RCC 7860 (cell line): ENCODE measurements at regions not wholly inside any gene's neighbourhood (a gene's known extent, or its start where the extent isn't known, plus 50 kb on each side); places are given as distances from the start of the nearest gene placed in this dataset.
"Not testable (repeated sequence)": the region's sequence is repeated elsewhere in the genome, so short reads cannot be mapped to it uniquely, and the experiment has no call there.

Source experiments
- DNase-seq: peaks from one replicate; pipeline ENCODE4 v3.0.0-alpha.2; 2015; ENCODE audit warnings: low spot score
- FAIRE-seq: peaks from 2 replicates; lab custom pipeline; 2012; peaks lifted over from hg19 to GRCh38; lab: Jason Lieb, UNC

- DNase-seq (no peak), FAIRE-seq (no peak)
Observed at GRCh38 chr9:108033976-108034964, 544.7 kb upstream of the KLF4 start.

- not testable (repeated sequence) for DNase-seq, FAIRE-seq
Observed at GRCh38 chr9:108032079-108032478, 542.5 kb upstream of the KLF4 start.

- FAIRE-seq = not testable (repeated sequence)
Observed at GRCh38 chr9:108031221-108031620, 541.7 kb upstream of the KLF4 start.

GRCh38 chr9:108026718-108027117, 537.1 kb upstream of the KLF4 start:
- not testable (repeated sequence) for DNase-seq, FAIRE-seq

More at GRCh38 chr9:108031221-108031620, 541.7 kb upstream of the KLF4 start:
- not testable (repeated sequence) for DNase-seq

GRCh38 chr9:108024604-108025003, 535.0 kb upstream of the KLF4 start:
- DNase-seq (no peak), FAIRE-seq (no peak)

GRCh38 chr9:108022246-108022935, 532.8 kb upstream of the KLF4 start:
- DNase-seq = no peak
- FAIRE-seq = no peak

GRCh38 chr9:108021096-108021710, 531.6 kb upstream of the KLF4 start:
- FAIRE-seq = no peak
- DNase-seq = no peak

GRCh38 chr9:108019821-108020220, 530.3 kb upstream of the KLF4 start:
- peak; percentile 85 for DNase-seq
- peak; percentile 94 for FAIRE-seq

GRCh38 chr9:108017671-108018070, 528.1 kb upstream of the KLF4 start:
- no peak for DNase-seq
- FAIRE-seq = no peak

- DNase-seq (no peak), FAIRE-seq (no peak)
Observed at GRCh38 chr9:108016446-108016845, 526.9 kb upstream of the KLF4 start.

GRCh38 chr9:108015690-108016089, 526.1 kb upstream of the KLF4 start:
- DNase-seq (no peak), FAIRE-seq (no peak)

GRCh38 chr9:108014353-108014752, 524.8 kb upstream of the KLF4 start:
- FAIRE-seq (no peak), DNase-seq (no peak)

- DNase-seq = no peak
- FAIRE-seq = no peak
Observed at GRCh38 chr9:108012886-108013665, 523.5 kb upstream of the KLF4 start.

GRCh38 chr9:108012405-108012804, 522.8 kb upstream of the KLF4 start:
- FAIRE-seq (no peak), DNase-seq (no peak)

GRCh38 chr9:108003526-108003925, 514.0 kb upstream of the KLF4 start:
- FAIRE-seq (no peak), DNase-seq (no peak)

GRCh38 chr9:108002371-108002956, 512.9 kb upstream of the KLF4 start:
- DNase-seq = no peak
- no peak for FAIRE-seq

GRCh38 chr9:108001237-108001636, 511.7 kb upstream of the KLF4 start:
- no peak for FAIRE-seq

GRCh38 chr9:107999890-108000289, 510.3 kb upstream of the KLF4 start:
- FAIRE-seq (no peak), DNase-seq (no peak)

More at GRCh38 chr9:108001237-108001636, 511.7 kb upstream of the KLF4 start:
- DNase-seq = no peak

- DNase-seq (no peak), FAIRE-seq (no peak)
Observed at GRCh38 chr9:107999011-107999410, 509.4 kb upstream of the KLF4 start.

- DNase-seq (no peak), FAIRE-seq (no peak)
Observed at GRCh38 chr9:107994648-107995047, 505.1 kb upstream of the KLF4 start.
